ENCODE measurements at regions not wholly inside any gene's neighbourhood (a gene's known extent, or its start where the extent isn't known, plus 50 kb on each side); places are given as distances from the start of the nearest gene placed in this dataset.
"Not testable (repeated sequence)": the region's sequence is repeated elsewhere in the genome, so short reads cannot be mapped to it uniquely, and the experiment has no call there.

- in situ Hi-C loops (cut with MboI; ENCODE audit: low sequenced_read_pairs), result no loop called here
These were observed 57.7 kb downstream of the RAD51AP2 start for GRCh38 chr2:17460371-17461086.

- in situ Hi-C loops (cut with MboI; ENCODE audit: low sequenced_read_pairs), result no loop called here
These were observed 62.9 kb downstream of the RAD51AP2 start for GRCh38 chr2:17455343-17455742.

DNA sequence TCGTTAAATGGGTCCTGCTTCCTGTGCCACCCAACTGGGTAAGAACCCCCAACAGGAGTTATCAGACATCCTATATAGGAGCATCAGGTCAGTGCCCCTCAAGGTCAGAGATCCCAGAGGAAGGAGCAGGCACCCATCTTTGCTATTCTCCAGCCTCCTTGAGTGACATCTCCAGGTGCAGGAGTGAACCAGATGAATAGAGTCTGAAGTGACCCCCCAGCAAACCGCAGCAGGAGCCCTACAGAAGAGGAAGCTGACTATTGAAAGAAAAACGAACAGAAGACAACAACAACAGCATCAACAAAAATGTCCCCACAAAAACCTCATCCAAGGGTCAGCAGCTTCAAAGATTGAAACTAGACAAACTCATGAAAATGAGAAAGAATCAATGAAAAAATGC, 72.0 kb downstream of the RAD51AP2 start:
- in situ Hi-C loops (cut with MboI; ENCODE audit: low sequenced_read_pairs), result not testable (repeated sequence)

DNA sequence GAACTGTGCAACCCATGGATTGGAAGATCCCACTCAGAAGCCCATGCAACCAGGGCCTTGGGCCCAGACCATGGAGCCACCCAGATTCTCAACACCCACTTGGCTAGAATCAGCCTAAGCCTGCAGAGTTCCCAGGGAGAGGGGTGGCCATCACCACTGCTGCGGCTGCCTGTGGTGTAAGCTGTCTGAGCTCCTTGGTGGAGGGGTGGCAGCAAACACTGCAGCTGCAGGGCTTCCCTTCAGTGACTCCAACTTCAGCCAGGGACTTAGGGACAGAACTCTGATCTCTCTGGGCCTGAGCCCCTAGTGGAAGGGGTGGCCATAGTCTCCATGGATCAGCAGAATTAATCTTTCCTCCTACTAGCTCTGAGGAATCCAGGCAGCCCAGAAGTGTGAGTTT, 72.5 kb downstream of the RAD51AP2 start:
- in situ Hi-C loops (cut with MboI; ENCODE audit: low sequenced_read_pairs), result no loop called here

GRCh38 chr2:17442334-17442733, 75.9 kb downstream of the RAD51AP2 start:
- in situ Hi-C loops (cut with MboI; ENCODE audit: low sequenced_read_pairs), result no loop called here

DNA sequence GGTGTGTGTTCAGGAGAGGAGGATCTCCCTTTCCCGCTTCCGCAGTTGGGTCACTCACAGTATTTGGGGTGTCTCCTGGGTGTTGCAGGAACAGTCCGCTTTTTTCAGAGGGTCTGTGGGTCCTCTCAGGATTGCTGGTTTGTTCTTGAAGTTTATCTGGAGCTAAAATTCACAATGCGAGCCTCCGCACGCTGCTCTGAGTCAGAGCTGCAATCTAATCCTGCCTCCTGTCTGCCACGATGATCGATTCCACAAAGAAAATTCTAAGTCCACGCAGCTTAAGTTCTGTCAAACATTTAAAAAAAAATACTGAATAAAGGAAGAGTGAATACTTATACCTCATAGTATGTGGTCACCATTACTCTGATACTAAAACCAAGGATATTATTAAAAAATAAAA, 76.5 kb downstream of the RAD51AP2 start:
- in situ Hi-C loops (cut with MboI; ENCODE audit: low sequenced_read_pairs), result no loop called here

GRCh38 chr2:17441055-17441771, 77.0 kb downstream of the RAD51AP2 start:
- in situ Hi-C loops (cut with MboI; ENCODE audit: low sequenced_read_pairs), result no loop called here

GRCh38 chr2:17430326-17430725, 87.9 kb downstream of the RAD51AP2 start:
- in situ Hi-C loops (cut with MboI; ENCODE audit: low sequenced_read_pairs), result no loop called here

GRCh38 chr2:17429130-17429529, 89.1 kb downstream of the RAD51AP2 start:
- in situ Hi-C loops (cut with MboI; ENCODE audit: low sequenced_read_pairs), result no loop called here

DNA sequence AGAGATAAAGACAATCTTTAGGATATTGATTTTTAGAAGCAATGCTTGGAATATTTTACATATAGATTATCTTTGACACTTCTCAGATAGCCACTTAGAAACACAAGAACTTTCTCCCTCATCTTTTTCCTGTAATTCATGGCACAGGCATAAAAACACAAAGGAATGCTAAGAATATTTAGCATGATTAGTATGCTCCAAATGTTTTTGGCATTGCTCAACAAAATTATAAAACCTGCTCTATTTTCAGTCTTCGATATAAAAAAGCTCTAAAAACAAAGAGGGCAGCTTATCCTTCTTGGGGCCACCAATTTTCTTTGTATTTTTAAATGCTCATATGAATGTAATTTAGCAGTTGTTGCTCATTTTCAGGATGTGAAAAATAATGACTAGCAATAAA, 90.8 kb downstream of the RAD51AP2 start:
- in situ Hi-C loops (cut with MboI; ENCODE audit: low sequenced_read_pairs), result no loop called here

DNA sequence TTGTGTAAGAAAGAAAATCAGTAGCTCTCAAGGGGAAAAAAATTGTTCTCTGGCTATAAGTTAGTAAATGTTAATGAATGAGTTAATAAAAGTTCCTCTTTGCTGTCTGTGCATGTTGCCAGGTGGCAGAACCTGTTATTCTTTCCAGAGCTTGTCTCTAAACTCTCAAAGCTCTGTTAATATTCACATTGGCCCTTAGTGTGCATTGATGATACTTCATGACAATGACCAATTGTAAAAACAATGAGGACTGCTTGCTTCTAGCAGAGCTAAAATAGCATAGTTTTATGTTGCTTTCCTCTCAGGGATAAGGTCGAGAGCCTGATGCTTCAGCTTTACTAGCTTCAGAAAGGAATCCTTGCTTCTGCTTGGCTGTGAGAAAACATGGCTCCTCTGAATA, 91.5 kb downstream of the RAD51AP2 start:
- in situ Hi-C loops (cut with MboI; ENCODE audit: low sequenced_read_pairs), result no loop called here

- in situ Hi-C loops (cut with MboI; ENCODE audit: low sequenced_read_pairs), result no loop called here
These were observed 96.2 kb downstream of the RAD51AP2 start for GRCh38 chr2:17422061-17422460.

- in situ Hi-C loops (cut with MboI; ENCODE audit: low sequenced_read_pairs), result no loop called here
These were observed 101.3 kb downstream of the RAD51AP2 start for GRCh38 chr2:17416884-17417391.

DNA sequence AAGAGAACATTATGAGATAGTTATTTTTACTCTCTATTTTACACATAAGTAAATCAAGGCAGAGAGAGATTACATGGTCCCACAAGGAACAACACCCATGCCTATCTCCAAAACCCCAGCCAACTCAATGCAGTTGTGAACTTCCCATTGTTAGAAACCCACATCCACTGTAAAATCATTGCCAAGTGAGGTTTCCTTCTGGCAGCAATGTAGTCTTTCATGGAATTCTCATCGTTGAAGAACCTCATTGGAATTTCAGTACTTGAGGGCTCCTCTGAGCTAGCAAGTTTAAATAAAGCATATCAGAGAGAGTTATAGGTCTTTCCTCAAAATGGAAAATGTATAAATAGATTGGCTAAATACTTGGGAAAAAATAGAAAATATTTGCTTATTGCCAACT, 105.2 kb downstream of the RAD51AP2 start:
- in situ Hi-C loops (cut with MboI; ENCODE audit: low sequenced_read_pairs), result no loop called here

GRCh38 chr2:17401096-17401495, 117.1 kb downstream of the RAD51AP2 start:
- in situ Hi-C loops (cut with MboI; ENCODE audit: low sequenced_read_pairs), result no loop called here

GRCh38 chr2:17398770-17399169, 119.5 kb downstream of the RAD51AP2 start:
- in situ Hi-C loops (cut with MboI; ENCODE audit: low sequenced_read_pairs), result no loop called here

DNA sequence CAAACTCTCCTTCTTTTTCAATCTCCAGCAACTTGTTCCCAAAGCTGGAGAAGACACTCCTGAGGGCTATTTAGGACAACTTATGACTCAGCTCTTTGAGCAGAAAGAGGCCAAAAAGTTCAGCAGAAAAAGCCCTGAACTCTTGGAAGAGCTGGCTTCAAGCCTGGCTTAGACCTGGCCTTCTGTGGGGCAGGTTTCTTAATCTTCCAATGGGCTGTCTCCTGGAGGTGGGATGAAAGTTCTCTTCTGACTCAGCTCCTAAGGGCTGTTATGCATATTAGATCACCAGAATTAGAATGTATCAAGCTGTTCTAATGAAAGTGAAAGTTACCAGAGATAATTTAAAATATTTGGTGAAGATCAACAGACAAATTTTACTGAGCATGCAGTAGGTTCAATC, 129.4 kb downstream of the RAD51AP2 start:
- in situ Hi-C loops (cut with MboI; ENCODE audit: low sequenced_read_pairs), result no loop called here

DNA sequence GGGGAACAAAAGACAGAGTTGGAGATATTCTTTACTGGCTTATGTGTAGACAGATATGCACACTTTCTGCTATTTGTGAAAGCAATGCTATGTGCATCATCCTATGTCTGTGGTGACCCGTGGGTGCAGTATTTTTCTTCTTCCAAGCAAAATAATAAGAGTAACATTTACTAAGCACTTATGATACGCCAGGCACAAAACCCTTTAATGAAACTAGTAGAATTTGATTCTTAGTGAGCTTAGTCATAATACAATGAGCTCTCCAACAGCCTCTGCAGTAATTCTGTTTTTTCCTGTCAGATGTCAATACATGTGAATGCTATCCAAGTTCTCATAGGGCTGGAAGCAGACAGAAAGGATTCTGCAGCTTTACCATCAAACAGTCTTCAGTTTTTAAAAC, 130.6 kb downstream of the RAD51AP2 start:
- in situ Hi-C loops (cut with MboI; ENCODE audit: low sequenced_read_pairs), result no loop called here

- in situ Hi-C loops (cut with MboI; ENCODE audit: low sequenced_read_pairs), result no loop called here
These were observed 131.5 kb downstream of the RAD51AP2 start for GRCh38 chr2:17386771-17387170.

GRCh38 chr2:17380003-17380402, 138.2 kb downstream of the RAD51AP2 start:
- in situ Hi-C loops (cut with MboI; ENCODE audit: low sequenced_read_pairs), result no loop called here

GRCh38 chr2:17375262-17375661, 143.0 kb downstream of the RAD51AP2 start:
- in situ Hi-C loops (cut with MboI; ENCODE audit: low sequenced_read_pairs), result no loop called here

DNA sequence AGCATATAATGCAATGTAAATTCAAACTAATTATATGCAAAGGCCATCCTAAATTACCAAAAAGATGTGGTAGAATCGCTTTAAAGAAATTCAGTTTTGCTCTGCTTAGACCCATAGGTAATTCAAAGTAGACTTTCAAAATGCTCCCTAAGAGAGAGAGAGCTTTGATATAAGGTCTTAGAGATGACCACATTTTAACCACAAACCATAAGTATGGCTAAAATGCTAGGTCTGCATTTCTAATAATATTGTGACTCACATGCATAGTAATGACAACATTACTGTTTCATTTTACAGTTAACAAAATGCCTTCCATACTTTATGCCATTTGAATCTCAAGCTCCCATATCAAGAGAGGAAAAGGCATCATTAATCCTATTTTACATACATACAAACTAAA, 144.5 kb downstream of the RAD51AP2 start:
- in situ Hi-C loops (cut with MboI; ENCODE audit: low sequenced_read_pairs), result no loop called here

Data from HL-60/S4 treated with phorbol 12-myristate 13-acetate at 8.2 ng/mL for 4 days and 3 days (cell line).